ENCODE measurements at regions not wholly inside any gene's neighbourhood (a gene's known extent, or its start where the extent isn't known, plus 50 kb on each side); places are given as distances from the start of the nearest gene placed in this dataset.

GRCh38 chr12:83865431-83865830 lies 1047.2 kb downstream of the SLC6A15 start:
- no peak for TF ChIP-seq ZNF121 (tag by site-specific recombination; IDR thresholded peaks at IDR 0.05)
- no peak for TF ChIP-seq CTCF (tag by site-specific recombination; IDR thresholded peaks at IDR 0.05)
- no peak for TF ChIP-seq ZNF114 (tag by site-specific recombination; IDR thresholded peaks at IDR 0.05)
- TF ChIP-seq ZNF239 (tag by site-specific recombination; IDR thresholded peaks at IDR 0.05) = no peak
- no peak for TF ChIP-seq ZNF670 (tag by site-specific recombination; IDR thresholded peaks at IDR 0.05; ENCODE audit: low read depth)
